ENCODE measurements at regions not wholly inside any gene's neighbourhood (a gene's known extent, or its start where the extent isn't known, plus 50 kb on each side); places are given as distances from the start of the nearest gene placed in this dataset.
A peak's percentile ranks its signal among the peaks of the same experiment; 100 is the strongest.

DNA sequence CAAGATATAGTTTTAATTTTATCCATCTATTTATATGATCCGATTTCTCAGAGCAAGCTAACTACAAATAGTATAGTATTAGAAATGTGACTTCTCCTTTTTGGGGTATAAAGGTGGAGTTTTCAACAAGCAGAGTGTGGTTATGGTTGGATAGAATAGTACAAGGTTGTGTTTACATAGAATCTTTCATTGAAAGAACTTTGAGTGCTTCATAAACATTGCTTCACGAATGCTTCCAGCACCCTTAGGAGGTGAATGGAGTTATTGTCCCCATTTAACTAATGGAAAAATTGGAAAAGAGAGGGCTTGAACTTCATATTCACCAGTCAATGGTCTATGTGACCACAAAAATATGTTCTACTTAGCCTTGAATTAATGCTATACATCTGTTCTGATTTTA, 134.1 kb upstream of the CITED2 start:
- WGBS (ENCODE audit: extremely low coverage, insufficient coverage, low lambda C conversion rate): no CpG with 5 or more reads among the region's 2 CpGs
- H3K4me1 ChIP-seq (ENCODE audit: control insufficient read depth, low read depth, low read length): peaks cover 7% of the 10 kb centered on the region
- no peak overlapping the region for H3K18ac ChIP-seq (ENCODE audit: low read length)
- no peaks in the 10 kb centered on the region for H3K79me1 ChIP-seq (ENCODE audit: low read length)
- H3K36me3 ChIP-seq (ENCODE audit: control insufficient read depth, insufficient read depth, low read length): no peaks in the 10 kb centered on the region
- no peak overlapping the region for H3K27ac ChIP-seq (ENCODE audit: low read depth, low read length)
- no peaks in the 10 kb centered on the region for H3K27me3 ChIP-seq (ENCODE audit: insufficient read depth, low read length, poor library complexity)
- no peak for DNase-seq
- no peak overlapping the region for H2BK120ac ChIP-seq (ENCODE audit: low read depth, low read length)
- H3K4ac ChIP-seq (ENCODE audit: low read depth, low read length): no peak overlapping the region
- no peak overlapping the region for H3K9ac ChIP-seq (ENCODE audit: low read length)
- no peak overlapping the region for H3K4me3 ChIP-seq (ENCODE audit: low read length)
- no peak overlapping the region for H3K23ac ChIP-seq (ENCODE audit: low read length)
- H4K8ac ChIP-seq (ENCODE audit: low read depth, low read length): no peak overlapping the region
- no peak overlapping the region for H2AK5ac ChIP-seq (ENCODE audit: low read length)
- H3K4me2 ChIP-seq (ENCODE audit: low read length): no peak overlapping the region
- H2BK5ac ChIP-seq (ENCODE audit: low read length): no peak overlapping the region
- no peaks in the 10 kb centered on the region for H3K79me2 ChIP-seq (ENCODE audit: control insufficient read depth, insufficient read depth, low read length)
- no peak overlapping the region for H2BK15ac ChIP-seq (replicated peaks; ENCODE audit: low read depth)
- H3K56ac ChIP-seq (ENCODE audit: low read length): no peak overlapping the region
- no peak overlapping the region for H4K5ac ChIP-seq (ENCODE audit: low read length)

GRCh38 chr6:139508023-139508422, 133.6 kb upstream of the CITED2 start:
- Histone ChIP-seq H3K23ac (ENCODE audit: low read length) (no peak overlapping the region), H3K18ac (ENCODE audit: low read length) (peak overlapping the region; percentile 84), H3K4me1 (ENCODE audit: control insufficient read depth, low read depth, low read length) (peaks cover 7% of the 10 kb centered on the region), H3K4me3 (ENCODE audit: low read length) (no peak overlapping the region), H3K79me1 (ENCODE audit: low read length) (no peaks in the 10 kb centered on the region), H3K79me2 (ENCODE audit: control insufficient read depth, insufficient read depth, low read length) (no peaks in the 10 kb centered on the region), H2AK5ac (ENCODE audit: low read length) (peak overlapping the region; percentile 7), H3K27ac (ENCODE audit: low read depth, low read length) (no peak overlapping the region), H4K8ac (ENCODE audit: low read depth, low read length) (no peak overlapping the region), H3K36me3 (ENCODE audit: control insufficient read depth, insufficient read depth, low read length) (no peaks in the 10 kb centered on the region), H4K5ac (ENCODE audit: low read length) (no peak overlapping the region), H3K4me2 (ENCODE audit: low read length) (no peak overlapping the region), H2BK120ac (ENCODE audit: low read depth, low read length) (no peak overlapping the region), H2BK15ac (replicated peaks; ENCODE audit: low read depth) (no peak overlapping the region), H3K27me3 (ENCODE audit: insufficient read depth, low read length, poor library complexity) (no peaks in the 10 kb centered on the region), H3K4ac (ENCODE audit: low read depth, low read length) (no peak overlapping the region), H2BK5ac (ENCODE audit: low read length) (no peak overlapping the region), H3K56ac (ENCODE audit: low read length) (no peak overlapping the region), H3K9ac (ENCODE audit: low read length) (no peak overlapping the region)
- DNase-seq: no peak
- no CpG with 5 or more reads among the region's 2 CpGs for WGBS (ENCODE audit: extremely low coverage, insufficient coverage, low lambda C conversion rate)

- Histone ChIP-seq H2BK5ac (ENCODE audit: low read length) (no peak overlapping the region), H4K5ac (ENCODE audit: low read length) (no peak overlapping the region), H3K18ac (ENCODE audit: low read length) (no peak overlapping the region), H2BK120ac (ENCODE audit: low read depth, low read length) (no peak overlapping the region), H3K9ac (ENCODE audit: low read length) (no peak overlapping the region), H3K4ac (ENCODE audit: low read depth, low read length) (no peak overlapping the region), H3K23ac (ENCODE audit: low read length) (no peak overlapping the region), H3K4me1 (ENCODE audit: control insufficient read depth, low read depth, low read length) (no peaks in the 10 kb centered on the region), H3K36me3 (ENCODE audit: control insufficient read depth, insufficient read depth, low read length) (no peaks in the 10 kb centered on the region), H3K27me3 (ENCODE audit: insufficient read depth, low read length, poor library complexity) (no peaks in the 10 kb centered on the region), H3K56ac (ENCODE audit: low read length) (no peak overlapping the region), H2AK5ac (ENCODE audit: low read length) (peak overlapping the region; percentile 22), H2BK15ac (replicated peaks; ENCODE audit: low read depth) (no peak overlapping the region), H4K8ac (ENCODE audit: low read depth, low read length) (no peak overlapping the region), H3K4me3 (ENCODE audit: low read length) (no peak overlapping the region), H3K4me2 (ENCODE audit: low read length) (no peak overlapping the region), H3K79me2 (ENCODE audit: control insufficient read depth, insufficient read depth, low read length) (no peaks in the 10 kb centered on the region), H3K79me1 (ENCODE audit: low read length) (no peaks in the 10 kb centered on the region), H3K27ac (ENCODE audit: low read depth, low read length) (no peak overlapping the region)
- WGBS (ENCODE audit: extremely low coverage, insufficient coverage, low lambda C conversion rate): no CpG with 5 or more reads among the region's 1 CpG
- DNase-seq: no peak
These were observed 126.5 kb upstream of the CITED2 start for GRCh38 chr6:139500977-139501376.

- Histone ChIP-seq H3K56ac (ENCODE audit: low read length) (no peak overlapping the region), H3K4ac (ENCODE audit: low read depth, low read length) (peak overlapping the region; percentile 24), H3K4me2 (ENCODE audit: low read length) (no peak overlapping the region), H3K18ac (ENCODE audit: low read length) (no peak overlapping the region), H2AK5ac (ENCODE audit: low read length) (no peak overlapping the region), H4K5ac (ENCODE audit: low read length) (no peak overlapping the region), H2BK15ac (replicated peaks; ENCODE audit: low read depth) (no peak overlapping the region), H3K4me3 (ENCODE audit: low read length) (no peak overlapping the region), H2BK120ac (ENCODE audit: low read depth, low read length) (no peak overlapping the region), H3K4me1 (ENCODE audit: control insufficient read depth, low read depth, low read length) (no peaks in the 10 kb centered on the region), H4K8ac (ENCODE audit: low read depth, low read length) (no peak overlapping the region), H3K9ac (ENCODE audit: low read length) (no peak overlapping the region), H3K23ac (ENCODE audit: low read length) (no peak overlapping the region), H3K36me3 (ENCODE audit: control insufficient read depth, insufficient read depth, low read length) (no peaks in the 10 kb centered on the region), H3K27me3 (ENCODE audit: insufficient read depth, low read length, poor library complexity) (no peaks in the 10 kb centered on the region), H3K79me1 (ENCODE audit: low read length) (no peaks in the 10 kb centered on the region), H3K27ac (ENCODE audit: low read depth, low read length) (no peak overlapping the region), H3K79me2 (ENCODE audit: control insufficient read depth, insufficient read depth, low read length) (no peaks in the 10 kb centered on the region), H2BK5ac (ENCODE audit: low read length) (no peak overlapping the region)
- DNase-seq: peak; percentile 80
- WGBS (ENCODE audit: extremely low coverage, insufficient coverage, low lambda C conversion rate): no CpG with 5 or more reads among the region's 2 CpGs
These were observed 124.3 kb upstream of the CITED2 start for GRCh38 chr6:139498715-139499114.

DNA sequence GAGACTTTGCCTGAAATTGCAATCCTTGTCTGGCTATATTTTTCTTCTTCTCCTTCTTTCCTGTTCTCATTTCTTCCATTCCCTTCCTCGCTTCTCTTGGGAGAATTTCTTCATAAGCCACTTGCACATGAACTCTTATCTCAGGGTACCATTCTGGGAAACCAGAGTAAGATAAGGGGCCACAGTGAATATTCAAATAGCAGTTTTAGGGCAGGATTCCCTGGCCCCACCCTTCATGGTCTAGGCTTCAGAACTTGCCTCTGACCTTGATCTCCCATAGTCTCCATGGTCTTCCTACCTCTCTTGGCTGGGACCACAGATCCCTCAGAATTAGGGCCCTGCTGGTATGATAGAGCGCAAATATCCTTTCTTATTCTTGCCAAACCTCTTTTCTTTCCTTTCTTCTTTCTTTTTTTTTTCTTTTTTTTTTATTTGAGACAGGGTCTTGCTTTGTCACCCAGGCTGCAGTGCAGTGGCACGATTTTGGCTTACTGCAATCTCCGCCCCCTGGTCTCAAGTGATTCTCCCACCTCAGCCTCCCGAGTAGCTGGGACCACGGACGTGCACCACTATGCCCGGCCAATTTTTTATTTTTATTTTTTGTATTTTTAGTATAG, 123.0 kb upstream of the CITED2 start:
- no peak overlapping the region for H3K9ac ChIP-seq (ENCODE audit: low read length)
- no peaks in the 10 kb centered on the region for H3K27me3 ChIP-seq (ENCODE audit: insufficient read depth, low read length, poor library complexity)
- H3K56ac ChIP-seq (ENCODE audit: low read length): no peak overlapping the region
- no peaks in the 10 kb centered on the region for H3K36me3 ChIP-seq (ENCODE audit: control insufficient read depth, insufficient read depth, low read length)
- no peak overlapping the region for H4K8ac ChIP-seq (ENCODE audit: low read depth, low read length)
- no CpG with 5 or more reads among the region's 8 CpGs for WGBS (ENCODE audit: extremely low coverage, insufficient coverage, low lambda C conversion rate)
- H4K5ac ChIP-seq (ENCODE audit: low read length): no peak overlapping the region
- no peak overlapping the region for H3K27ac ChIP-seq (ENCODE audit: low read depth, low read length)
- H3K79me1 ChIP-seq (ENCODE audit: low read length): no peaks in the 10 kb centered on the region
- no peaks in the 10 kb centered on the region for H3K4me1 ChIP-seq (ENCODE audit: control insufficient read depth, low read depth, low read length)
- no peak overlapping the region for H3K4ac ChIP-seq (ENCODE audit: low read depth, low read length)
- peak overlapping the region; percentile 42 for H3K18ac ChIP-seq (ENCODE audit: low read length)
- H2BK15ac ChIP-seq (replicated peaks; ENCODE audit: low read depth): no peak overlapping the region
- no peak overlapping the region for H2AK5ac ChIP-seq (ENCODE audit: low read length)
- H2BK5ac ChIP-seq (ENCODE audit: low read length): no peak overlapping the region
- no peak overlapping the region for H3K23ac ChIP-seq (ENCODE audit: low read length)
- no peak for DNase-seq
- H3K4me3 ChIP-seq (ENCODE audit: low read length): no peak overlapping the region
- no peaks in the 10 kb centered on the region for H3K79me2 ChIP-seq (ENCODE audit: control insufficient read depth, insufficient read depth, low read length)
- peak overlapping the region; percentile 78 for H2BK120ac ChIP-seq (ENCODE audit: low read depth, low read length)
- H3K4me2 ChIP-seq (ENCODE audit: low read length): no peak overlapping the region

All from mesendoderm (in vitro differentiated cells).